ENCODE measurements at regions not wholly inside any gene's neighbourhood (a gene's known extent, or its start where the extent isn't known, plus 50 kb on each side); places are given as distances from the start of the nearest gene placed in this dataset.
"Not testable (repeated sequence)": the region's sequence is repeated elsewhere in the genome, so short reads cannot be mapped to it uniquely, and the experiment has no call there.

DNA sequence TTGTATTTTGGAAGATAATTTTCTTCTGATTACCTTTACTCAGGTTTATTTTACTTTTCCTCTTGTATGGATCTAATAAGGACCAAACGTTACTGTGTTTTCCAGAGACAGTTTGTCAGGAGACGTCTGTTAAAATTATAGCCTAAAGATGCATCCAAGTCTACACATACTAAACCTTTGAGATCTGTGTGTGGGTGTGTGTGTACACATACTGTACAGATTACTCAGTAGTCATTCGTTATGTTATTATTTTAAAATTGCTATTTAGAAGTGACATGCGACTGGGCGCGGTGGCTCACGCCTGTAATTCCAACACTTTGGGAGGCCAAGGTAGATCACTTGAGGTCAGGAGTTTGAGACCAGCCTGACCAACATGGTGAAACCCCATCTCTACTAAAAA lies 51.6 kb upstream of the CNTLN start:
- DNase-seq (ENCODE audit: low spot score): no peak

GRCh38 chr9:17082343-17083064 lies 52.3 kb upstream of the CNTLN start:
- DNase-seq (ENCODE audit: low spot score): no peak

- no peak for DNase-seq (ENCODE audit: low spot score)
These were observed 53.0 kb upstream of the CNTLN start for GRCh38 chr9:17081814-17082213.

- no peak for DNase-seq (ENCODE audit: low spot score)
These were observed 53.5 kb upstream of the CNTLN start for GRCh38 chr9:17081351-17081750.

GRCh38 chr9:17075758-17076485 lies 58.9 kb upstream of the CNTLN start:
- DNase-seq (ENCODE audit: low spot score): no peak

DNA sequence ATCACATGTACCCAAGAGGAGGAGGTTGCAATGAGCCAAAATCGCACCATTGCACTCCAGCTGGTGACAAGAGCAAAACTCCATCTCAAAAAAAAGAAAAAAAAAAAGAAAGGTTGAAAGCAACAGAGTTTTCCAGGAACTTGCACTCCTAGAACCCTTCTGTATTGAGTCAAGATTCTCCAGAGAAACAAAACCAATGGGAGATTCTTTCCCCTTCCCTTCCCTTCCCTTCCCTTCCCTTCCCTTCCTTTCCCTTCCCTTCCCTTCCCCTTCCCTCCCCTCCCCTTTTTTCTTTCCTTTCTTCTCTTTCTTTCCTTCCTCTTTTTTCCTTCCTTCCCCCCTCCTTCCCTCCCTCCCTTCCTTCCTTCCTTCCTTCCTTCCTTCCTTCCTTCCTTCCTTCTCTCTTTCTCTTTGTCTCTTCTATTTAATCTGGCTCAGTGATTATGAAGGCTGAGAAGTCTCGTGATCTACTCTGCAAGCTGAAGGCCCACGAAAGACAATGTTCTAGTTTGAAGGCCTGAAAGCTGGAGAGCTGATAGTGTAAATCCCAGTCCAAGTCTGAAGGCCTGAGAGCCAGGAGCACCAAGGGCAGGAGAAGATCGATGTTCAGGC lies 59.6 kb upstream of the CNTLN start:
- no peak for DNase-seq (ENCODE audit: low spot score)

DNA sequence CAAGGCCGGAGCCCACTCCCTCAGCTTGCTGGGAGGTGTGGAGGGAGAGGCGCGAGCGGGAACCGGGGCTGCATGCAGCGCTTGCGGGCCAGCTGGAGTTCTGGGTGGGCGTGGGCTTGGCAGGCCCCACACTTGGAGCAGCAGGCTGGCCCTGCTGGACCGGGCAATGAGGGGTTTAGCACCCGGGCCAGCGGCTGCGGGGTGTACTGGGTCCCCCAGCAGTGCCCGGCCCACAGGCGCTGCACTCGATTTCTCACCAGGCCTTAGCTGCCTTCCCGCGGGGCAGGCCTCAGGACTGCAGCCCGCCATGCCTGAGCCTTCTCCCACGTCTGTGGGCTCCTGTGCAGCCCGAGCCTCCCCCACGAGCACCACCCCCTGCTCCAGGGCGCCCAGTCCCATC lies 62.3 kb upstream of the CNTLN start:
- DNase-seq (ENCODE audit: low spot score): not testable (repeated sequence)

DNA sequence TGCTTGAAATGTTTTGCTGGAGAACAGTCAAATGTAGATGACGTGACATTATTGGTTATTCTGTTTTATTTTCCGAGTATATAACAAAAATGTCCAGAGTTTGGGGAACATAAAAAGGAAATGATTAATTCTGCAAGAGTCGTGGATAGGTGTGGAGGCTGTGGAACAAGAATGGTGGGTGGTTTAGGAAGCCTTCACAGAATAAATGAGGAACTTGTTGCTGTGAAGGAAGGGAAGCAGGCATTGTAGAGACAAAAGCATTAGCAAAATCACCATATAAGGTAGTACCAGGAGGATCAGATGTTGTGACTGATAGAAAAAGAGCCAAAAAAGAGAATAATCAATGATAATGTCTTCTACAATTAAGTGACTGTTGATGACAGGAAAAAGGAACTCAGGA lies 66.2 kb upstream of the CNTLN start:
- DNase-seq (ENCODE audit: low spot score): no peak

DNA sequence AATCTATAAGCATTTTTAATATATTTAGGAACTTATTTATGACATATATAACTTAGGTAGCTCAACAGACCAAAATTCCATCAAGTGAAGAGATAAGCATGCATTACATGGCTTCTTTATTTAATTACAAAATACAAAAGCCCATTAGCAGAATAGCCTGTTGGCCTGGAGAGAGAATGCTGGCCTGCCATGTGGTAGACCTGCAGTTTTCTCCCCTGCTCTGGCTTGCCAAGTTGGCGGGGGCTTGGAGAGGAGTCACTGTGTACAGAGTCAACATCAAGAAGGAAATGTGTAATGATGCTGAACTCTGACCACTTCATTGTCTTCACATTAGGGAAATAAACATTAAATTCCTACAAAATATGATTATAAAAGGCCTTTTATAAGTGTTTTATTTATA lies 69.8 kb upstream of the CNTLN start:
- no peak for DNase-seq (ENCODE audit: low spot score)

DNA sequence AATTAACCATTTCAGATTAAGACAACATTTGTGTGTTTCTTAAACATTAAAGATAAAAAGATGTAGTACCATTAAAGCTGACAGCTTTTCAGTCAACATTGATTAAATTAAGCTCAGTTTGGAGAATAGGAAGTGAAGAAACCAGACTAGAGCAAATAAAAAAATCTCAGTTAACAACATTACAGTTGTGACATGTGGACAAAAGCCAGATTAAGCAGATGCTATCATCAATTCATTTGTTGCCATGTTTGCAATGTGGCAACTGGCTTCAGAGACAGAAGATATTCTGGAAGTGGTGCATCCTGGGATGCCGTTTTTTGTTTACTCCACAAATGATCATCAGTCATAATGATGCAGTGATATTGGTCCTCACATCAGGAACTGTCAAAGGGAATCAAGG lies 70.3 kb upstream of the CNTLN start:
- DNase-seq (ENCODE audit: low spot score): no peak

DNA sequence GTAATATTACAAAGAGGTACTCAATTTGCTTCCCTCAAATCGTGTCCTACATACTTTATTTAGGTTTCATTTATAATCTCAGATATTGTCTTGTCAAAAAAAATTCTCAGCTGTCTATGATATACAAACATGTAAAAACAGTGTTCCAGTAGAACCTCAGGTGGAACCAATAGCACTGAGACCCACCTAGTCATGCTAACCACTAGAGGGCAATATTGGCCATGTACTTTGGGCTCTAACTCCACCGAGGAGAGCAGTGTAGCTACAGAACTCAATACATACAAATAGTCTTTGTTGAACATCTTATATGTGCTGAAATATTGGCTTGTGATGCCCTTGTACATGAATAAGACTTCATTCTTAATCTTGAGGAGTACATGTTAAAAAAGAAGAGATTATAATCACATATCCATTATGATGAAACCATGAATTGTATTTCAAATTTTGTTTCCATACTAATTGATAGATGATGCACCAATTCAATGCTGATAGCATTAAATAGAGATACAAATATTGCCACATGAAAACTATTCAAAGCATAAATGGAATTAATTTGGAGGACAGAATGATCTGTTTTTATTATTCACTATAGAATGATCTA lies 71.2 kb upstream of the CNTLN start:
- no peak for DNase-seq (ENCODE audit: low spot score)

DNA sequence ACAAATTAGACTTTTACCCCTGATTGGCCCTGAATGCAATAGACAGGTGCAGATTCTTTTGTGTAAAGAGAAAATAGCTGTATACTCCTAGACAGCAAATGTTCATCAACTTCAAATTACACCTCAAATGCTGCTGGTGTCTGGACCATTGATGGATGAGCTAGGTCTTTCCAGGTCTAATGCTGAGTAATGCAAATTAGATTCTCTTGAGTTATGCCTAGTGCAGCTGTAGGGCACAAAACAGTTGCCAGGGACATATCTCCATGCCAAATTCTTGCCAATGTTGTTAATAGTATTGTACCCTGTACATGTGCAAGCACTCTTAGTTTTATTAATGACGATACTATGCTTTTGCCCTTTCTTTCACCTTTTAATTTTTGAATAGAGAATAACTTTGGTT lies 72.3 kb upstream of the CNTLN start:
- no peak for DNase-seq (ENCODE audit: low spot score)

DNA sequence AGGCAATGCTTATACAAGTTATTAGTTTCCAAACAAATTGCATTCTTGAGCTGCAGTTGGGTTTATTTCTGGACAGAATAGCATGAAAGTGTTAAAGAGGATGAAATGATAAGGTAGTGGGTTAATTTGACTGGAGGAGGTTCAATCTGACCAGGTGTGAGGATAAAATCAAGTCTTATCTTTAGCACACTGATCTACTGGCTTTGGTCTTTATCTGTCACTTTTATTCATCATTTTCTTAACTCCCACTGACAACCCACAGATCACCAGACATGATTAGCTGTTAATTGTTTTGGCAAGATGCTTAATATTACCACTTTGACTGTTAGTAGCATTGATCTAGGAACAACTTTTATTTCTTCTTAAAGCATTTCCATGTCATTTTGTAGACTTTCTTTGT lies 74.4 kb upstream of the CNTLN start:
- DNase-seq (ENCODE audit: low spot score): no peak

DNA sequence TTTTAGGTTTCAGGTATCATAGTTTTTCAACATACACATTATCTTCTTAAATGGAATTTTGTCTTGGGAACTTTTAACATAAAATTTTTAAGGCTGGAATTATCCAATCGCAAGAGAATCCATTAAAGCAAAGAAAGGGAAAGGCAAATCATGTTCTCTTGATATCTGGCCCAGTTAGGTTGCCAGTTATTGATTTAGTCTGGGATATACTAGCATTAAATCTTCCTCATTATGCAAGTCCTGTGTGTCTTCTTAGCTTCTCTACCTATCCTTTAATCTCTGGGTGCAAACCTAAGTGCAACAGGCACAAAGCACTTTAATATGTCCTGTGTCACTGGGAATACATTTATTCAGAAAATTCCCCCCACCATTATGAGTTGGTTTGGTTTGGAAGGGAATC lies 75.4 kb upstream of the CNTLN start:
- DNase-seq (ENCODE audit: low spot score): no peak

DNA sequence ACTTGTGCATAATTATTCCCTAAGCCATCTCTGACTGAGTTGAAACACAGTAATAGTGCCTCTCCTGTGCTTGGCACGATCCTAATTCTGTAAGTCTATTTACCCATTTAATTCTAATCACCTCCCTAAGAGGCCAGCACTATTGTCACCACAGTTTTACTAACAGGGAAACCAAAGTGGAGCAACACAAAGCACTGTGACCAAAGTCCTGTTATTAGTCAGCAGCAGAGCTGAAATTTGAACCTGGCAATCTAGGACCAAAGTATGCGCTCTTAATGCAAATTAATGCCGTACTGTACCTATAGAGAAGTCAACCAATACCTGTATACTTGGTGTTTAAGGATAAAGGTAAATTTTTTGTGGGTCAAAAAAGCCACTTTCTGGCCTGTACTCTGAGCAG lies 77.1 kb upstream of the CNTLN start:
- DNase-seq (ENCODE audit: low spot score): no peak

GRCh38 chr9:17052626-17053025 lies 82.2 kb upstream of the CNTLN start:
- no peak for DNase-seq (ENCODE audit: low spot score)

DNA sequence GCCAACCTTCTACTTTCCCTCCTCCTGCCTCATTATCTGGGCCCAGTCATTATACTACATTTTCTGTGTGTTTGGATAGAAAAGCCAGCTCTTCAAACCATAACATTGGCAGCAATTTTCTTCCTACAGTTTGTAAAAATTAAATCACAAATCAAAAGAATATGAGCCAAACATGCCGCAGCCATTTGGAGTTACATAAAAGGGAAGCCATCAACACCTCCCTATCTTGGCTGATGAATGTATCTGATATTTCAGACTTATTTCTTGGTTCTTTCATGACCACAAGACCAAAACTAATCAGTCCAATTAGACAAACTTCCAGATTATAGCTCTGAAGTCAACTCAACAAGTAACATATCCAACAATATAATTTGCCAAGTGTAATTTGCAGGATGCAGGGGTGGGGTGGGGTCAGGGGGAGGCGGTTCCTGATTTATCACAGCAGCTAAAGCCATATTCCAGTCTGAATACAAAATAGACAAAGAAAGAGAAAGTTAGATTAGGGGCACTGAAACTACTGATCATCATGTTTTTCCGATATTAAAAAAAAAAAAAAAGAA lies 89.4 kb upstream of the CNTLN start:
- no peak for DNase-seq (ENCODE audit: low spot score)

- DNase-seq (ENCODE audit: low spot score): no peak
These were observed 103.3 kb upstream of the CNTLN start for GRCh38 chr9:17031546-17031945.

GRCh38 chr9:17025281-17025680 lies 109.6 kb upstream of the CNTLN start:
- no peak for DNase-seq (ENCODE audit: low spot score)

DNA sequence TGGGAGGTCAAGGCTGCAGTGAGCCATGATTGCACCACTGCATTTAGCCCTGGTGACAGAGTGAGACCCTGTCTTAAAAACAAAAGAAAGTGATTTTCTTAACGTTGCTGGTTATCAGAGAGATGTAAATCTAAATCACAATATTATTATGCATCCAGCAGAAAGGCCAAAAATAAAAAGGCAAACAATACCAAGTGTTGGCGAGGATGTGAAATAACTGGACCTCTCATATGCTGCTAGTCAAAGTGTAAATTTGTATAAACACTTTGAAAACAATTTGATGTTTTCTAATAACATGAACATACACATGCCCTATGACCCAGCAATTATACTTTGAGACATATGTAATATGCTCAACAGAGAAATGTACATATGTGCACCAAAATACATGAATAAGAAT lies 110.7 kb upstream of the CNTLN start:
- DNase-seq (ENCODE audit: low spot score): no peak

DNA sequence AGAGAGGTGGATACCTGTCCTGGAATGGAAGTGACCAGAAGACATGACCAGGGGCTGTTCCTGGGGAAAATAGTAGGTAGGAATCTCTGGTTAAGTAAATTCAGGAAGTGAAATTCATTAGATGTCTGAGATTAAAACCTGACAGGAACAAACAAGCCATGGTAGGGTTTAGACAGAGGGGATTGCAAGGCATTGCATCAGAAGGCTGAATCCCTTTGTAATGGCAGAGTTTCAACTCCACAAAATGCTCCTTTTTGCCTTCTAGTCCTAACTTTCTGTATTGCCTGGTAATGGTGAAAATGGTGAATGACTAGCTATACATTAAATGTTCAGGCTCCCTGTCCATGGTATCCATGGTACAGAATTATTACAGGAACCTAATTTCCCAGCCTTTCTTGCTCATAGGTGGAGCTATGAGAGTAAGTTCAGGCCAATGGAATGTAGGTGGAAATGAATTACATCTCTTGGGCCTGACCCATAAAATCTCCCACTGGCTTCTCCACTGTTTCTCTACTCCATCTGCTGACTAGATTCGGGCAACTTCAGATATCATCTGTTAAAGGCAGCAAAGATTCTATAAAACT lies 113.4 kb upstream of the CNTLN start:
- DNase-seq (ENCODE audit: low spot score): no peak

DNA sequence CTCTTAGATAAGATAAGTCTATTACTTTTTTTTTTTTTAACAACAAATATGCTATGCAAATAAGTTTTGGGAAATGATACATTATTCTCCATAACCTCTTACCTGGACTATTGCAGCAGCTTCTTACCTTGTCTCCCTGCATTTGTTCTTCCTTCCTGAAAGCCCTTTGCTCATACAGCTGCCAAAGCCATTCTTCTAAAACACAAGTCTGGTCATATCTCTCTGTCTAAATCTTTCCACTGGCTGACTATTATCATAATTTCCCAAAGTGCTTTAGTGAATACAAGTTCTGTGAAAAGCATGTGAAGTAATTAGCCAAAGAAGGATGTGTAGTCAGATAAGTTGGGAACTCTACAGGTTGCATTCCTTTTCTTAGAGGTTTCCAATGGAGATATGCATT lies 115.4 kb upstream of the CNTLN start:
- no peak for DNase-seq (ENCODE audit: low spot score)

Data from HuH-7.5 (cell line).